ENCODE measurements at regions not wholly inside any gene's neighbourhood (a gene's known extent, or its start where the extent isn't known, plus 50 kb on each side); places are given as distances from the start of the nearest gene placed in this dataset.

GRCh38 chr14:37903343-37904191 is 304.1 kb upstream of the SSTR1 start:
- DNase-seq = no peak

DNA sequence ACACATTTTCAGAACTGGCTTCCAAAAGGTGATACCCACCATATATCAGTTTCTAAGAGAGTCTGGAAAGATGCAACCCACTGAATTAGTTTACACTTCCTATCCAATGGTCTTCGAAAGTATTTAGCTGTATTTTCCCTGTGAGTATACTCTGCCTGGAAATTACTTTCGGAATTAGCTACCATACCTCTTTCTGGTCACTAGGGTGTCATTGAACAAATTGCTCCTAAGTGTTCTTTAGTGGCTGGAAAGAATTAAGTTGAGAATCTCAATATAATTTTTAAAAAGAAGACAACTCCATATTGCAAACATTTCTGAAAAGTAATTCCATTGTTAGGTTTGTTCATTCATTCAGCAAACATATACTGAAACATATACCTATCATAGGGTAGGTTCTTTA is 283.1 kb upstream of the SSTR1 start:
- no peak for DNase-seq

- no peak for DNase-seq
Measured at GRCh38 chr14:37932008-37932407, 275.7 kb upstream of the SSTR1 start.

DNA sequence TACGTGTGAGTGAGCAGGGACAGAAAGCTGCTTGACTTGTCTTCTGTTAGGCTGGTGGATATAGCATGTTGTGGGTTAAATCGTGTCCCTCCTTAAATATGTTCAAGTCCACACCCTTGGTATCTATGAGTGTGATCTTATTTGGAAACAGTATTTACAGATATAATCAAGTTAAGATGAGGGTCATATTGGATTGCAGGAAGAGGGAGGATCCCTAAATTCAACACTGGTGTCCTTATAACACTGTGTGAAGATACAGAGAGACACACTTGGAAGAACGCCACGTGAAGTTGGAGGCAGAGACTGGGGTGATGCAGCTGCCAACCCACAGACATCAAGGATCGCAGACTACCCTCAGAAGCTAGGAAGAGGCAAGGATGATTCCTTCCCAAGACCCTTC is 275.2 kb upstream of the SSTR1 start:
- no peak for DNase-seq

DNA sequence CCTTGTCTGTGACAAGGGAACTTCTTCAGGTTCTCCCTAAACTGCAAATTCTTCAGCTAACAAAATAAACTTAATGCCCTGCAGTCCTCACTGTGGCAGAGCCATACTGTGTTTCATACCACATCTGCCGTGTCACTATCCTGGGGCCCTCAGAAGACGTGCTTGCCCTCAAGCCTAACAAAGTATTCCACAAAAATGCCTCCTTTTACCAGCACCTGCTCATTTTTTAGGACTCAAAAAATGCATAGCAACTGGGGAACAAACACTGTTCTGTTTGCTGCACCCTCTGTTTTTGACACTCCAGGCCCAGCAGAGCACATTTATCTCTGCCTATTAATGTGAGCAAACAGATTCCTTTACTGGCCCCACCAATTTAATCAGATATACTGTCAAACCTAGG is 270.7 kb upstream of the SSTR1 start:
- DNase-seq = no peak

DNA sequence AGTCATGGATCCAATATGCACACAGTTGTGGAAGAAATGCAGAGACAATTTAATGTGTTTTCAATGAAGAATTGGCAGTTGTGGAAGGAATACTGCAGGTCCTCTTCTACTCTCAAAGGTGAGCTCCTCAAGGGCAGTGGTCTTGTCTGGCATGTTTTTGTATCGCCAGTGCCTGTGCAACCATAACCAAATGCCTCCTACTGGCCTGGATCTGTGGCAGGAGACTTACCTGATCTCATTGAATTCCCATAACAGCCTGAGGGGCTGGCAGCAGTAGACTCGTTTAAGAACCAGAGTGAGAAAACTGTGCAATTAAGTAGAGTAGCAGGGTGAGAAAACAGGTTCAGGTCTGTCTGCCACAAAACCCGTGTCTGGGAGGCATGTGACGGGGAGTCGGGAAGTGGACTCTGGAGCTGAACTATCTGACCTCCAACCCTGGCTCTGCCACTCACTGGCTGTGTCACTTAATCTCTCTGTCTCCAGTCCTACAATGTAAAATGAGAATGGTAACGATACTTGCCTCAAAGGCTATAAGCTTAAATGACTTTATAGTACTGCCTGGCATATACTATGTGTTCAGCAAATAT is 268.2 kb upstream of the SSTR1 start:
- no peak for DNase-seq

DNA sequence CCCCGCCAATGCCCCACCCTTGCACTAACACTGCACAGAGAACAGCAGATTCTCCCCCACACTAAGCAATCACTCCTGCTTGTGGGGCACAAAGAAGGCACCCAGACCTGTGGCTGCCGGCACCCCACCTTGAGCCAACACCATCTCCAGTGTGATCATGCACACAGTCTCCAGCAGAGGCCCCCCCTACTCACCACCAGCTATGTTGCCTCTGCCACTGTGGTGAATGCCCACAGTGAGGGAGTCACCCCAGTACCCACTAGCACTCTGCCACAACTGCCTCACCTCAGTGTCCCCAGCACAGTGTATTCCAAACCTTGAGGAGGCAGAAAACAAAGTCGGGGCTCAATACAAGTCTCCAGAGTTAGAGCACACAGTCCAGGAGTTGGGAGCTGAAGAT is 261.7 kb upstream of the SSTR1 start:
- DNase-seq = no peak

DNA sequence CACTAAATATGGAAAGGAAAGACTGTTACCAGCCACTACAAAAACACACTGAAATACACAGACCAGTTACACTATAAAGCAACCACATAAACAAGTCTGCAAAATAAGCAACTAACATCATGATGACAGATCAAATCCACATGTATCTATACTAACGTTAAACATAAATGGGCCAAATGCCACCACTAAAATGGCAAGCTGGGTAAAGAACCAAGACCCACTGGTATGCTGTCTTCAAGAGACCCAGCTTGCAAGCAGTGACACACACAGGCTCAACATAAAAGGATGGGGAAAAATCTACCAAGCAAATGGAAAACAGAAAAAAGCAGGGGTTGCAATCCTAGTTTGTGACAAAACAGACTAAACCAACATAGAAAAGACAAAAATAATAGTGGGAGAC is 260.9 kb upstream of the SSTR1 start:
- DNase-seq = no peak

DNA sequence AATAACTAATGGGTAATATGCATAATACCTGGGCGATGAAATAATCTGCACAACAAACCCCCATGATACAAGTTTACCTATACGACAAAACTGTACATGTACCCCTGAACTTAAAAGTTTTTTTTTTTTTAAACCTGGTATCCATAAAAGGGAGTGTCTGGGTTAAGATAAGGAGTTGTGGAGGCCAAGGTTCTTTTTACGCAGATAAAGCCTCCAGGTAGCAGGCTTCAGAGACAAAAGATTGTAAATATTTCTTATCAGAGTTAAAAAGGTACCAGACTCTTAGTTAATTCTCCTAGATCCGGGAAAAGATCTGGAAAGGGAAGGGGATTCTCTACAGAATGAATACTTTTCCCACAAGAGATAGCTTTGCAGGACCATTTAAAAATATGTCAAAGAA is 259.4 kb upstream of the SSTR1 start:
- DNase-seq = no peak

- DNase-seq = no peak
Measured at GRCh38 chr14:37968664-37969240, 239.0 kb upstream of the SSTR1 start.

- DNase-seq = no peak
Measured at GRCh38 chr14:37969511-37969979, 238.2 kb upstream of the SSTR1 start.

GRCh38 chr14:37970696-37971095 is 237.0 kb upstream of the SSTR1 start:
- DNase-seq = no peak

DNA sequence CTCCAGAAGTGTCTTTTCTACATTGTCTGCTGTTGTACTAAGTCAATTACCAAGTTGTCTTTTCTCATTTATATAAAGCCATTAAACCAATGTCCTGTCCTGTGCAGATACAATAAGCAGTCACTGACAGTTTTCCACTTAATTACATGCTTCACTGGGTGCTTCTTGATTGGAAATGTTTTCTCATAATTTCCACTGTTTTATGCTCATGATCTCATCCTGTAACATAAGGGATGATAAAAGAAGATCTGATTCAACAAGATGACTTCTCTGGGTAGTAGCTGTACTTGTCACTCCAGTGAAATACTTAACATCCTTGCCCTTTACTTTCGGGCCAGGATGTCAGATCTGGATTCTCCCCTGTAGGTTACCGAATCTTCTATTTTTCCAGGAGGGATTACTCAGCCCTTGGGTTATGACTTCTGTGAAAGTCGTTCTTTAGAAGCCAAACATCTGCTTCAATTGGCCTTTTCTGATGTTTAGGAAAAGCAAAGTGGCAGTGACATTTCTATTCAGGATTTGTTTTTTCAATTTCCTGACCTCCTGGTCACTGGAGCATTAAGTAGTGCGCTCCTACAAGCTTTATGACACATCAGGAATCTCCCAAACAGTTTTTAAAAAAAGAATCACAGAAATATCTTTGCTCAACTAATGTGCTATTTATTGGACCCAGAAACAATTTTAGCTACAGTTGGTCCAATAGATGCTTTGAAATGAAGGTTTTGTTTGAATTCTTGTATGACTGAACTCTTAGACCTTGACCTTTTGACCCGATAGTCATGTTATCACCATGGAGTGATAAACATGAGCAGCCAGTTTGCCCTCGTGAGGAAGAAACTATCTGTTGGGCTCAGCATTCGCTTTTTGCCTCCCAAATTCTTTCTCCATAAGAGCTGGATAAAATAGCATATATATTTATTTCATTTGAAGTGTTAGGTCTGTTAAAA is 234.5 kb upstream of the SSTR1 start:
- DNase-seq = no peak

DNA sequence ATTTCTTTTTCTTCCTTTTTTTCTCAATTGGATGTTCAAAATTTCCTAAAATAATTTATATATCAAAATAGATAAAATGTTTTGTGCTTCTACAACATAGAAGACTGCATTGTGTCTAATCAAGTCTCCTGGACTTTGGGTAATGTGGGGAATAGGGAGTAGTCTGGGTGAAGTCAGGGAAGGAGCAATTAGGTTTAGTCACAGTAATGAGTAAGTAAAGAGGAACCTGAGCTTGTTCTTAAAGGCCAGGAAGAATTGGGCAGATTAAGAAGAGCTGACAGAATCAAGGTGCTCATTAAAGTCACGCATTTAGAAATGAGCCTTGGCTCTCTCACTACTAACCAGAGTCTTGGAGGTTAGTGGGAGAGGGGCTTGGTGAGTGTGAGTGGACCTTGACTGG is 233.3 kb upstream of the SSTR1 start:
- DNase-seq = no peak

DNA sequence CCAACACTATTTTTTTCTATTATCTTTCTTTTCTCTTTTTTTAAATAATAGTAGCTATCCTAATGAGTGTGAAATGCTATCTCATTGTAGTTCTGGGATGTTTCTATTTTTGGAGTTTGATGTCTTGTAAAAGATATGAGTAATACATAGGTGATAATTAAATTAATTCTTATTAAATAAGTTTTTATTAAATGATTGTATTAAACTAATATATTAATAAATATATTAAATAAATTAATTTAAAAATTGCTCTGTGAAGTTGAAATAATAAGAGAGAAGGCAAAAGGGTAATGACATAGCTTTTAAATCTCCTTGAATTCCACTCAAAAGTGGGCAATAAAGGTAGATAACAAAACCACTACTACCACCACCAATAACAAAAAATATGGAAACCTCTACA is 230.2 kb upstream of the SSTR1 start:
- no peak for DNase-seq

GRCh38 chr14:37985826-37986470 is 221.8 kb upstream of the SSTR1 start:
- DNase-seq = peak; percentile 16

DNA sequence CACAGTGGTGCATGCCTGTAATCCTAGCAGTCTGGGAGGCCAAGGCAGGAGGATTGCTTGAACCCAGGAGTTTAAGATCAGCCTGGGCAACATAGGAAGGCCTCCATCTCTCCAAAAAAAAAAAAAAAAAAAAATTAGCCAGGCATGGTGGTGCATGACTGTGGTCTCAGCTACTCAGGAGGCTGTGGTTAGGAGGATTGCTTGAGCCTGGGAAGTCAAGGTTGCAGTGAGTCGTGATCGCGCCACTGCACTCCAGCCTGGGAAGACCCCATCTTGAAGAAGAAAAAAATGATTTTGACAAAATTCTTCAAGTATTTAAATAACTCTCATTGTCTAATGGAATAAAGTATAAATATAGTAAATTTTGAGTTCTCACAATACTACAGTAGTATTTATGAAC is 219.2 kb upstream of the SSTR1 start:
- DNase-seq = no peak

GRCh38 chr14:37991027-37991426 is 216.7 kb upstream of the SSTR1 start:
- no peak for DNase-seq

DNA sequence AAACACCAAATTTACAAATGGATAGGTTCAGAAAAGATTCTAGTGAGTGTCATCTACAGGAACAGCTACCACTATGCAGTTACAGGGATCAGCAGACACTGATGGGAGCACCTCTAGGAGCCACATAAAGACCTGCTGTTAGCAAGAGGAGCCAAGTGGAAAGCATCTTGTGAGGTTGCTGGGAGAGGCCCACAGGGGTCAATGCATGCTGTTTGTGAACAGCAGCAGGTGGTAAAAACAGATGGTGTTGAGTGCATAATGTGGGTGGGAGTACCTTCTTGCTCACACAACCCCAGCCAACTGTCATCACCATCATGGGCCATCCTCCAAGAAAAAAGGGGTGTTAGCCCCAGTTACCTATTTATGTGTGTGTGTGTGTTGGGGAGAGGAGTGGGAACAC is 215.2 kb upstream of the SSTR1 start:
- DNase-seq = no peak

DNA sequence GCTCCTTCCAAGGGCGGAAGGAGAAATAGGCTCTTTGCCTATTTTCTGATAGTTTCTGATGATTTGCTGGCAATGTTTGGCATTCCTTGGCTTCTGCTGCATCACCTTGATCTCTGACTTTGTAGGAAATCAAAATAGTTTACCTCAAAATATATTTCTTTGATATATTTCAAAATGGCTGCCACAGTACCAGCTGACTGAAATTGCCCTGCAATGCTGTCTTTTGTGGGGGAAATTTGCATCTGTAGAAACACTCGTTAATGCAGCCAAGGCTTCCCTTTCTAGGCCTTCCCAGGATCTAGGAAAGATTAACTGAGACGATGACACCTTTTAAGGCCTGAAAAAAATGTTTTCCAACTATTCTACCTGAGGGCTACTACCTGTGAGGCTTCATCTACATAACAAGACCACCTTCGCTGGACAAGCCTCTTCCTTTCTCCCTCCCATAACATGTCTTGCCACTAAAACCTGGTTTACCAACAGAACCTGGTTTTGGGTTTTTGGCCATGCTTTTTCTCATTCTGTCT is 212.8 kb upstream of the SSTR1 start:
- DNase-seq = no peak

- DNase-seq = no peak
Measured at GRCh38 chr14:37997017-37997416, 210.7 kb upstream of the SSTR1 start.

DNA sequence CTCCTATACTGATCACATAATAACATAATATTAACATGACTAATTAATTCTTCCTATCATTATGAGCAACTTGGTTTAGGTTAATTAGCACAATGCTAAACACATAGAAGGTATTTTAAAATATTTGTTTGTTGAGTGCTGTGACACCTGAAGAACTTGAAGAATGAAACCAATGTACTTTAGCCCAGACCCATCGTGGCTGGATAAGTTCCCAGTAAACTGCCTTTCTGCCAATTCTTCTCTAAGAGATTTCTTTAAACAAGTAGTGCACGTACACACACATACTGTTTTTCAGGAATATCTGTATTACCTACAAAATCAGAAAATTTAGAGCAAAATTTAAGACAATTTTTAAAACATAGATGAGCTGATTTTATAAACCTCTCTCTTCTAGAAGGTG is 207.4 kb upstream of the SSTR1 start:
- no peak for DNase-seq

Data from NK-92 treated with Interleukin-12 subunit alpha and Interleukin-12 subunit beta, amount 100 ng/mL, for 24 hours (cell line).